A549 (cell line): ENCODE measurements at regions not wholly inside any gene's neighbourhood (a gene's known extent, or its start where the extent isn't known, plus 50 kb on each side); places are given as distances from the start of the nearest gene placed in this dataset.

Experiments used
- CHD2 ChIP-seq: fragments of 150-350 bp; IDR thresholded peaks from 2 replicates; pipeline ENCODE4 v1.6.1; 2014; ENCODE audit warnings: low read length; ENCODE audit not compliant: partially characterized antibody
- EHMT2 ChIP-seq: fragments of 200-600 bp; sonication (generic); IDR thresholded peaks from 2 replicates; pipeline ENCODE4 v1.6.1; 2016; ENCODE audit warnings: antibody characterized with exemption, low read depth, mild to moderate bottlenecking, moderate library complexity
- POLR2A ChIP-seq: IDR thresholded peaks from 2 replicates; pipeline ENCODE4 v1.6.1; 2012; ENCODE audit warnings: mild to moderate bottlenecking, low read length
- SREBF2 ChIP-seq: fragments of 450-650 bp; IDR thresholded peaks from 2 replicates; pipeline ENCODE4 v1.6.1; 2014; ENCODE audit warnings: mild to moderate bottlenecking, moderate library complexity
- TFCP2L1 ChIP-seq: fragments of 250-450 bp; sonication (Bioruptor Pico); IDR thresholded peaks from 2 replicates; pipeline ENCODE4 v1.5.0; 2021; ENCODE audit warnings: mild to moderate bottlenecking
- TF ChIP-seq, protein P1 (sequence below): fragments of >200 bp; sonication (Bioruptor Twin); formaldehyde crosslinking; IDR thresholded peaks from 3 replicates; pipeline ENCODE4 v1.5.1; 2016

- TF ChIP-seq SREBF2 (no peak), EHMT2 (no peak), CHD2 (no peak), POLR2A (no peak), TFCP2L1 (CRISPR knock-in tag) (no peak)
- TF ChIP-seq, protein P1, sequence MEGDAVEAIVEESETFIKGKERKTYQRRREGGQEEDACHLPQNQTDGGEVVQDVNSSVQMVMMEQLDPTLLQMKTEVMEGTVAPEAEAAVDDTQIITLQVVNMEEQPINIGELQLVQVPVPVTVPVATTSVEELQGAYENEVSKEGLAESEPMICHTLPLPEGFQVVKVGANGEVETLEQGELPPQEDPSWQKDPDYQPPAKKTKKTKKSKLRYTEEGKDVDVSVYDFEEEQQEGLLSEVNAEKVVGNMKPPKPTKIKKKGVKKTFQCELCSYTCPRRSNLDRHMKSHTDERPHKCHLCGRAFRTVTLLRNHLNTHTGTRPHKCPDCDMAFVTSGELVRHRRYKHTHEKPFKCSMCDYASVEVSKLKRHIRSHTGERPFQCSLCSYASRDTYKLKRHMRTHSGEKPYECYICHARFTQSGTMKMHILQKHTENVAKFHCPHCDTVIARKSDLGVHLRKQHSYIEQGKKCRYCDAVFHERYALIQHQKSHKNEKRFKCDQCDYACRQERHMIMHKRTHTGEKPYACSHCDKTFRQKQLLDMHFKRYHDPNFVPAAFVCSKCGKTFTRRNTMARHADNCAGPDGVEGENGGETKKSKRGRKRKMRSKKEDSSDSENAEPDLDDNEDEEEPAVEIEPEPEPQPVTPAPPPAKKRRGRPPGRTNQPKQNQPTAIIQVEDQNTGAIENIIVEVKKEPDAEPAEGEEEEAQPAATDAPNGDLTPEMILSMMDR, result no peak
Observed at GRCh38 chr12:105831372-105831771, 307.4 kb downstream of the NUAK1 start.
